Activated CD4-positive, alpha-beta T cell treated with anti-CD3 and anti-CD28 coated beads for 48 hours (primary cell): ENCODE measurements at regions not wholly inside any gene's neighbourhood (a gene's known extent, or its start where the extent isn't known, plus 50 kb on each side); places are given as distances from the start of the nearest gene placed in this dataset.

Source experiments
- DNase-seq: peaks from one replicate; pipeline ENCODE4 v3.0.0-alpha.2; 2020

- DNase-seq, result no peak
Measured at GRCh38 chr2:145846982-145847381, 1327.1 kb upstream of the ZEB2 start.

- DNase-seq, result no peak
Measured at GRCh38 chr2:145845923-145846322, 1326.0 kb upstream of the ZEB2 start.

DNA sequence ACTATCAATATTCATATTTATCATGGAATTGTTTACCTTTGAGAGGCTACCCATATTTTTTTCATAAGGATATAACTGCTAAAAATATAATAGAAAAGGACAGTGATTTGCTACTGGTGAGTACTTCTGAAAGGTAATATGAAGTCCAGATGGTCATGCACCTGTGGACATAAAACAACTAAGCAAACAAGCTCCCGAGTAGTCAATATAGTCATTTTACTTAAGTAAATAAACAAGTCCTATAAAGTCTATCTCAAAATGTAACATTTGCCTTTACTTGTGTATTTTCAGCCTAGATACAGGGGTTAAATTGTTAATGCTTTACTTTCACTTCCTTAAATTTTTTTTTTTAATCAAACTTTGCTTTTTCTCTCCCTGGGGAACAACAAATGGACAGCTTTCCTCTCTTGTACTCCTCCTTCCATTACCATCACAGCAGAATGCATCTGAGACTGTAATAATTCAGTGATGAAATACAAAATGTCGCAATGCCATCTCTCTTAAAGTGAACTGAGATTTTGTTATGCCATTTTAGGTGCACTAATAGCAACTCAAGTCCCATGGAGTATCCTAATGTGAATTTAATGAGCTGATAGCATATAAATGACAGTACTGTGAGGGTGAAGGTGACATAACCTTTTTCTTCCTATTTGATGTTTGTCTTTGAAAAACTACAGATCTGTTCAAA lies 1325.4 kb upstream of the ZEB2 start:
- no peak for DNase-seq

DNA sequence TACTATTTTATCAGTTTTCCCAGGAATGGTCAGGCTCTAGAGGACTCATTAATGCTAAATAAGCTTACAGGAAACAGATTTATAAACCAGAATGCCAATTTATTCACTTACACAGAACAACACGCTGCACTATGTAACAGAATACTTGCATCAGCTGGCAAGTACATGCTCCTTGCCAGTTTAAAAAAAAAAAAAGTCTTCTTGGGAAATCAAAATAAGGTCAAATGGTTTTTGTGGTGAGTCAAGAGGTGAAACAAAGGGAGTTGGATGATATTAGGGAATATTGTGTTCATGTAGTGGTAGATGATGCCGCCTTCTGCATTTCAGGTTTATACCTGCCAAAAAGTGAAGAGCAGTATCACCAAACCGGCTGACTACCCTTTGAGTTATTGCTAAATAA lies 1322.1 kb upstream of the ZEB2 start:
- DNase-seq, result no peak

- DNase-seq, result no peak
Measured at GRCh38 chr2:145836986-145837385, 1317.1 kb upstream of the ZEB2 start.

DNA sequence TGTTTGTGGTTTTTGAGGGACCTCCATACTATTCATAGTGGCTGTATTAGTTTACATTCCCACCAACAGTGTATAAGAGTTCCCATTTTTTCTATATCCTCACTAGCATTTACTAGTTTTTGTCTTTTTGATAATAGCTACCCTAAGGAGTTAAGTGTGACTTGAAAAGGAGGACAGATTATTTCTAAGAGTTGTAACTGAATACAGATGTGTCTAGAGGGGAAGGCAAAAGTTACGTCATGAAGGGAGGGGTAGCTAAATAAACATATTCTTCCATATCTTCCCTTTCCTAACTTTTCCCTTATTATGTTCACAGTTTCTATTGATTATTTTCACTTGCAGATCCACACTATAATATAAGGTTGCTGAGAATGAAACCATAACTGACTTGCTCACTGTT lies 1315.7 kb upstream of the ZEB2 start:
- no peak for DNase-seq

- DNase-seq, result no peak
Measured at GRCh38 chr2:145832681-145833080, 1312.8 kb upstream of the ZEB2 start.

- no peak for DNase-seq
Measured at GRCh38 chr2:145829931-145830330, 1310.0 kb upstream of the ZEB2 start.

DNA sequence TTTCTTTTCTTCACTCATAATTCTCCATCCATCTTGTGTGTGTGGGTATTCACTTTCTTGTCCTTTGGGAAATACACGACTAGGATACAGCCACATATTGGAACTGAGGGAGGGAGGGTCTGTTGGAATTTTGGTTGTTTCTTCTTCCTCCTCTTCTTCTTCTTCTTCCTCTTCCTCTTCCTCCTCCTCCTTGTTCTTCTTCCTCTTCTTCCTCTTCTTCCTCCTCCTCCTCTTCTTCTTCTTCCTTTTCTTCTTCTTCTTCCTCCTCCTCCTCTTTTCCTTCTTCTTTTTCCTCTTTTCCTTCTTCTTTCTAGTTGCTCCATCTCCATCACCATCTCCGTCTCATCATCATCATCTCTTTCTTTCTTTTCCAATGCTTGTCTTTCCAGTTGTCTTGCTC lies 1307.3 kb upstream of the ZEB2 start:
- no peak for DNase-seq

- DNase-seq, result no peak
Measured at GRCh38 chr2:145824384-145824783, 1304.5 kb upstream of the ZEB2 start.

GRCh38 chr2:145822892-145823534 lies 1303.1 kb upstream of the ZEB2 start:
- DNase-seq, result no peak

DNA sequence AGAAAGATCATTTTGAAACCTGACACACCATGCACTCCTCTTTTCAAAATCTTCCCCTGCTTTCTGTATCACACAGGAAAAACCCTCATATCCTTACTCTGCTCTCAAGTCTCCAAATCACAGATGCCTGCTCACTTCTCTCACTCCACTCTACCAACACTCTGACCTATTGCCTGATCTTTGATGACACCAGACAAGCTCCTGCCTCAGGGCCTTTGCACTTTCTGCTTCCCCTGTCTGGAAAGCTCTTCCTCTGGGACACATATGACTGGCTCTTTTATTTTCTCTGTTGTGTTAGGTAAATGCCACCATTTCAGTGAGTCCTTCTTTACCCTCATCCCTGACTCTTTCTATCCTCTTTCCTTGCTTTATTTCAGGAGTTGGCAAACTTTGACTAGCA lies 1300.7 kb upstream of the ZEB2 start:
- DNase-seq, result no peak

GRCh38 chr2:145818890-145819504 lies 1299.1 kb upstream of the ZEB2 start:
- no peak for DNase-seq

DNA sequence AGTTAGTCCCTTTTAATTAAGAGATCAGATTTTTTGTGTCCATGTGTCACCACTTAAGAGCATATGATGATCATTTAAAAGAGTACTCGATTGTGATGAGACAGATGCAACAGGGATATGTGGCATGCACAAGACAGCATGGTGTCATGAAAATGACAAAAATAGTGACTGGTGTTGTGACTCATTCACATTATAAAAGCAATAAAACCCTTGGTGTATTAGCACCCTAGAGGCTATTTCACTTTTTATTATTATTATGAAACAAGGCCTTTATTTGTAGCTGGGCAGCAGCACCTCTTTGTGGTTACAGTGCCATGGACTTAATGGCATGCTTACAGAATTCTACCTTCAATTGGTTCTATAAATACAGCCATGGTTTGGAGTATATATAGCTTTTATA lies 1296.0 kb upstream of the ZEB2 start:
- DNase-seq, result no peak

DNA sequence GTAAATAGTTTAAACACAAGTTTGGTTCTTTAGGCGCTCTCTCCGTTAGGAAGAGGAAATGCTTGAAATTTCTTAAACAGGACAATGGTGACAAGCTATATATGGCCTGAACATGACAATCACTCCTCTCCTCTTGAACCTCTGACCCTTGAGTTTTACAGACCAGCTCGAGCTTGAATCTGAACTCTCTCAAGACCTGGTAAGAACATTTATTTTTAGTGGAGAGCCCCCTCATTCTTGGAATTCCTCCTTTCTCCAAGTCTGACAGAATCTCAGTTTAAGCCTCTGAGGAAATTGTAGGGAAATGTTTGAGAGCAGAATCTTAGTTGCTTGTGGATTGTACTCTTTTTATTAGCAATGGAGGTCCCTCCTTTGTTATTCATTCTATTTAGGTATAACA lies 1293.6 kb upstream of the ZEB2 start:
- DNase-seq, result no peak

DNA sequence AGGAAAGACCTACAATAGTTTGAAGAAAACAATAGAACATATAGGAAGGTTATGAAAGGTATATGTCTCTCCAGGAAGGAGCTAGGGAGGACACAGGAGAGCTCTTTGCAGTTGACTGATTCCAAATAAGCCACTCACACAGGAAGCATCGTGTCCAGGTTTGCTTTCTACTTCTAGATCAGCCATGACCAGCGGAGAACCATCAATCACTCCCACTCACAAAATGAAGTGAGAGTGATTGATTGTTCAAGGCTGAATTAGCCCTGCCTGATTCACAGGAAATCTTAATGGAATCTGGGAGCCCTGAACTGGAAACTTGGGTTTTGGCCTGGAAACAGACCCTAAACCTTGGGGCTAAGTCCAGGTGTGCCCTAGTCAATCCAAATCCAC lies 1292.2 kb upstream of the ZEB2 start:
- DNase-seq, result no peak

DNA sequence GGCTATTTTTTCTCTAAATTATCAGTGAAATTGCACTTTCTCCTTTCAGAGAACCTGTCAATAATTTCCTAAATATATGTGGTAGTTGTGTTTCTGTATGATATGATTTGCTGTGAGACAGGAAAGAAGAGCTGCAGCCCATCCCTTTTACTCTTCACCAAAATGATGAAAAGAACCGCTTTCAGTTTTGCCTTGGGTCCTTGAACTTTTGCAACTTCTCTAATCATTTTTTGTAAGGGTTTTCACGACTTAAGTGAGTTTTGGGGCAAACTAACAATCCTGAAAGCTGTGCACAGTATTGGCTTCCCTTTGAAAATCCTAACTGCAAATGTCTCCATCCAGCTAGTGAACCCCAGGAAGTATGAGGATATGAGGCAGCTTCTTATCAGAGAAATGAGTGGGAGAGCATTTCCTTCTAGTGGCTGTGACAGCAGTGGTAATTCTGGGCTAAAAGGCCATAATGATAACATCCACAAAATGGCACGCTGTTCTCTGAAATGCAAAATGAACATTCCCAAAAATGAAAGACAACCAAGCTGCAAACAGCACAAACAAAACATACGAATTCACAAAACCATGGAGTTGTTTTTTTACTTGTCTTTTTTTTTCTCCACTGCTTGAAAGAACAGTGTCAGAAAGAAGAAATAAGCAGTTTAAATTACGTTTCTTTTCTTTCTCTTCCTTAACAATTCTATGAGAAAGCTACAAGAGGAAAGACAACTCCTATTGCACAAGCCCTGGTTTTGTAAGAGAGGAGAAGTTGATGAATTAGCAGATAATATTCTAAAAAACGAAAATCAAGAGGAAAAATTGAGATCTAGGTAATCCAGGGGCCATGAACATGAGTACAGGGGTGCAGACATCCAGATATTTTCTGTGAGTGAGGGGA lies 1291.6 kb upstream of the ZEB2 start:
- DNase-seq, result no peak

DNA sequence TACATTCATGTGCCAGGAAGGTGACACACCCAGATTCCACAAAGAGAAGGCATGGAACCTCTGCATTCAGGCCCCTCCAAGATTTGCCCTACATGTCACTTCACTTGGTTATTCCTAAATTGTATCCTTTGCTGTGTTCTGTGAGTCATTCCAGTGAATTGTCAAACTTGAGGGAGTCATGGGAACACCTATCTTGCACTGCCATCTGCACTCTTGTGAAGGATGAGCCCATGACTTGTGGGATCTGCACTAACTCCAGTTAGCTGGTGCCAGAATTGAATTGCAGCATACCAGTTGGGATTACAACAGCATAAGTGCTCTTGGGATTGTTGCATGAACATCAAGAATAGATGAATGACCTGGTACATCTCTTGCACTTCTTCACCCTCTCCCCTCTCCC lies 1288.0 kb upstream of the ZEB2 start:
- DNase-seq, result no peak

DNA sequence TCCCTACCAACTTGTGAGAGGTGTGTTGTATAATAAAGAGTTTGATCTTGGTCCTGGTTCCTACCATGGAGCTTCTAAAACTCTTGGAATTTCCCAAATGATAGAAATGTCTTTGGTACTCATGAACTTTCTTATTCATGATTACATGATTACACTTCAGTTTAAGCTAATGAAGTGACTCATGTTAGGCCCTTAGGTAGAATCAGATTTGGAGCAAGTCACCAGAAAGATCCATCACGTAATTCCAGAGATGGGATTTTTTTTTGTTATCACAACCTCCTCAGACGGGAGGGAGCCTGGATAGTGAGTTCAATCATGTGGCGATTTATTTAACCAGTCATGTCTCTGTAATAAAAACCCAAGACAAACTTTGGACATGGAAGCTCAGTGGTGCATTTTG lies 1287.6 kb upstream of the ZEB2 start:
- DNase-seq, result no peak

DNA sequence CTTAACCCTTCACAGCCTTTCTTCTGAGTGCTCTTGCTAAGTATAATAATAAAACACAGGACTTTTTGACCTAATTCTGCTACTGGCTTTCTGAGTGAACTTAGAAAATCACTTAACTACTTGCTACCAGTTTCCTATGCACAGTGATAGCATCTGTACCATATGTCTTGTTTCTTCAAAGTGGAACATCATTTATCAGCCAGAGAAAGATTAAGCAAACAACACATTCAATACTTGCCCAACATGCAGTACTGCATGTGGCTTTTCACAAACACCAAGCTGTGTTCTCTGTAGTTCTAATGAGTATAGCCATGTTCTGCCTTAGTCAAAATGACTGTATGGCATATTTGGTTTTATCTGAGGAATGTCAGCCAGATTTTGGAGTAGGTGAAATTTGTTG lies 1286.6 kb upstream of the ZEB2 start:
- DNase-seq, result no peak

- no peak for DNase-seq
Measured at GRCh38 chr2:145802133-145802532, 1282.2 kb upstream of the ZEB2 start.

DNA sequence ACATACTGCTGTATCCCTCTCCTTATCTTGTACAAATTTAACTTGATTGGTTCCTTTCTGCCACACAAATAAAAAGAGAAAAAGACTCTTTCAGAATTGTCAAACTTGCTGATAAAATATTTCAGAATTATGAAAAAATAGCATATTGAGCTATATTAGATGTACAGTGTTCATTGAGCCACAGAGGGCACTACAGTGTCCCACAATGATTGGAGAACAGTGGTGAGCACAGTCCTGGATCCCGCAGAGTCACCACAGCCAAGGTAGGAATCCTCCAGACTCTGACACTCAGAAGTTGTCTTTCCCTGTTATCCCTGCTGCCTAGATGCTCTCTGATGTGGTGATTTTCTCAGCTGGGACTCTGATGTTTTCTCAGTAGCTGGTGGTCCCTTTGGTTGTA lies 1281.3 kb upstream of the ZEB2 start:
- no peak for DNase-seq
